H1 (cell line): ENCODE measurements at regions not wholly inside any gene's neighbourhood (a gene's known extent, or its start where the extent isn't known, plus 50 kb on each side); places are given as distances from the start of the nearest gene placed in this dataset.

Experiments used
- CTCF ChIA-PET: fragments of 300-600 bp; sonication (Branson Sonifier 250); formaldehyde crosslinking; loops from one replicate; lab custom pipeline; 2021; ENCODE audit not compliant: partially characterized antibody; lab: Charles Lee
- POLR2A ChIA-PET: fragments of 300-600 bp; sonication (Branson Sonifier 250); formaldehyde crosslinking; loops from one replicate; lab custom pipeline; 2021; ENCODE audit warnings: inconsistent platforms; ENCODE audit not compliant: partially characterized antibody; lab: Charles Lee
- DNase-seq, 2 experiments: peaks; one replicate each; pipeline versions ENCODE4 v3.0.0 to v3.0.0-alpha.2; 2010 to 2022; ENCODE audit warnings: low spot score in 2 of 2, low read depth in 1 of 2, mixed read lengths in 1 of 2
- FAIRE-seq: peaks from 2 replicates; lab custom pipeline; 2011; peaks lifted over from hg19 to GRCh38; lab: Jason Lieb, UNC
- H2AFZ ChIP-seq: 2 replicates; pipeline ENCODE4 v1.8.1; 2012; ENCODE audit warnings: low read length, inconsistent platforms
- H2AK5ac ChIP-seq: 2 replicates; pipeline ENCODE4 v1.6.1; 2013; ENCODE audit warnings: low read depth, low read length
- H2BK120ac ChIP-seq: replicated peaks from 2 replicates; pipeline ENCODE3; 2013; ENCODE audit warnings: low read depth, low read length, inconsistent platforms
- H2BK12ac ChIP-seq: 2 replicates; pipeline ENCODE4 v1.6.1; 2013; ENCODE audit warnings: low read depth, low read length
- H2BK15ac ChIP-seq: 2 replicates; pipeline ENCODE4 v1.6.1; 2013; ENCODE audit warnings: low read length
- H2BK20ac ChIP-seq: 2 replicates; pipeline ENCODE4 v1.6.1; 2013; ENCODE audit warnings: low read length
- H2BK5ac ChIP-seq: 2 replicates; pipeline ENCODE4 v1.6.1; 2013; ENCODE audit warnings: low read depth, low read length
- H3K14ac ChIP-seq: 2 replicates; pipeline ENCODE4 v1.6.1; 2013; ENCODE audit warnings: inconsistent platforms; ENCODE audit not compliant: insufficient read length
- H3K18ac ChIP-seq: 2 replicates; pipeline ENCODE4 v1.6.1; 2013; ENCODE audit warnings: low read length; ENCODE audit errors: extremely low read depth
- H3K23ac ChIP-seq: 2 replicates; pipeline ENCODE4 v1.6.1; 2013; ENCODE audit warnings: inconsistent platforms; ENCODE audit not compliant: insufficient read length
- H3K23me2 ChIP-seq: 2 replicates; pipeline ENCODE4 v1.6.1; 2013; ENCODE audit warnings: low read depth, low read length
- H3K27ac ChIP-seq: 2 replicates; pipeline ENCODE4 v1.6.1; 2011; ENCODE audit warnings: low read depth, low read length, inconsistent platforms
- H3K27me3 ChIP-seq, 4 experiments: replicated peaks in 1 of 4; 1 replicate in 1 of 4; 2 replicates in 3 of 4; pipeline versions ENCODE4 v1.6.1 to v1.8.1; 2011 to 2013; ENCODE audit warnings: low read length in 3 of 4, mild to moderate bottlenecking in 3 of 4, inconsistent platforms in 2 of 4, mixed read lengths in 2 of 4, moderate library complexity in 1 of 4; ENCODE audit not compliant: control insufficient read depth in 3 of 4, insufficient read depth in 3 of 4; ENCODE audit errors: extremely low read depth in 1 of 4
- H3K36me3 ChIP-seq, 4 experiments: 2 replicates each; pipeline versions ENCODE4 v1.6.1 to v1.8.1; 2011 to 2013; ENCODE audit warnings: mild to moderate bottlenecking in 4 of 4, low read length in 3 of 4, moderate library complexity in 2 of 4, control low read depth in 1 of 4, inconsistent platforms in 1 of 4; ENCODE audit not compliant: insufficient read depth in 4 of 4, control insufficient read depth in 2 of 4
- H3K4ac ChIP-seq: replicated peaks from 2 replicates; pipeline ENCODE3; 2013; ENCODE audit warnings: low read length, low read depth, mixed read lengths, inconsistent platforms; ENCODE audit not compliant: insufficient read length
- H3K4me1 ChIP-seq, 4 experiments: replicated peaks in 1 of 4; 1 replicate in 1 of 4; 2 replicates in 3 of 4; pipeline versions ENCODE4 v1.6.1 to v1.8.1; 2011 to 2013; ENCODE audit warnings: low read length in 3 of 4, inconsistent platforms in 2 of 4, mixed read lengths in 1 of 4; ENCODE audit not compliant: insufficient read depth in 4 of 4, control insufficient read depth in 3 of 4
- H3K4me2 ChIP-seq, 2 experiments: 2 replicates each; pipeline versions ENCODE4 v1.6.1 to v1.8.1; 2011 to 2013; ENCODE audit warnings: low read depth in 2 of 2, low read length in 2 of 2, control low read depth in 1 of 2, inconsistent platforms in 1 of 2, mild to moderate bottlenecking in 1 of 2; ENCODE audit not compliant: insufficient read depth in 1 of 2
- H3K4me3 ChIP-seq, 4 experiments: fragments of 200-600, 300-600 bp in 1 of 4; sonication (generic), shearing (Covaris generic), sonication (Bioruptor Twin) in 1 of 4; 2 replicates each; pipeline versions ENCODE4 v1.5.1 to v1.8.1; 2011 to 2016; ENCODE audit warnings: low read length in 4 of 4, low read depth in 3 of 4, control low read depth in 2 of 4, inconsistent platforms in 2 of 4, mild to moderate bottlenecking in 2 of 4, mixed read lengths in 1 of 4, moderate library complexity in 1 of 4; ENCODE audit not compliant: insufficient read depth in 2 of 4; ENCODE audit errors: extremely low read depth in 1 of 4
- H3K56ac ChIP-seq: replicated peaks from 2 replicates; pipeline ENCODE3; 2013; ENCODE audit warnings: low read depth, mild to moderate bottlenecking, mixed read lengths, low read length, inconsistent platforms; ENCODE audit not compliant: insufficient read length
- H3K79me1 ChIP-seq: 2 replicates; pipeline ENCODE4 v1.6.1; 2013; ENCODE audit warnings: low read depth, low read length, control low read depth
- H3K79me2 ChIP-seq, 2 experiments: 2 replicates each; pipeline versions ENCODE4 v1.6.1 to v1.8.1; 2012 to 2013; ENCODE audit warnings: low read length in 2 of 2, mild to moderate bottlenecking in 2 of 2, inconsistent platforms in 1 of 2; ENCODE audit not compliant: insufficient read depth in 2 of 2, control insufficient read depth in 1 of 2
- H3K9ac ChIP-seq, 4 experiments: replicated peaks in 1 of 4; 1 replicate in 1 of 4; 2 replicates in 3 of 4; pipeline versions ENCODE4 v1.6.1 to v1.8.1; 2011 to 2013; ENCODE audit warnings: low read depth in 3 of 4, low read length in 3 of 4, control low read depth in 2 of 4, mild to moderate bottlenecking in 2 of 4, moderate library complexity in 2 of 4, inconsistent platforms in 1 of 4; ENCODE audit errors: extremely low read depth in 1 of 4
- H3K9me3 ChIP-seq, 2 experiments: 2 replicates each; pipeline versions ENCODE4 v1.6.1 to v1.8.1; 2012 to 2013; ENCODE audit warnings: mild to moderate bottlenecking in 2 of 2, moderate library complexity in 2 of 2, control low read depth in 1 of 2, inconsistent platforms in 1 of 2, low read depth in 1 of 2, low read length in 1 of 2, mixed read lengths in 1 of 2; ENCODE audit not compliant: insufficient read depth in 2 of 2
- H4K20me1 ChIP-seq, 2 experiments: replicated peaks in 1 of 2; 2 replicates each; pipeline versions ENCODE3 to v1.8.1; 2011 to 2013; ENCODE audit warnings: inconsistent platforms in 2 of 2, low read length in 2 of 2, mild to moderate bottlenecking in 1 of 2; ENCODE audit not compliant: insufficient read depth in 2 of 2, control insufficient read depth in 1 of 2
- H4K5ac ChIP-seq: 2 replicates; pipeline ENCODE4 v1.6.1; 2013; ENCODE audit warnings: low read length, low read depth, mixed read lengths, inconsistent platforms; ENCODE audit not compliant: insufficient read length
- H4K8ac ChIP-seq: 2 replicates; pipeline ENCODE4 v1.8.0; 2013; ENCODE audit warnings: mild to moderate bottlenecking, moderate library complexity, low read length, inconsistent platforms; ENCODE audit not compliant: insufficient read depth; ENCODE audit errors: extremely low read depth
- H4K91ac ChIP-seq: replicated peaks from 2 replicates; pipeline ENCODE3; 2013; ENCODE audit warnings: low read length, mixed read lengths, inconsistent platforms; ENCODE audit not compliant: insufficient read length
- BRCA1 ChIP-seq: IDR thresholded peaks from 2 replicates; pipeline ENCODE4 v1.6.1; 2012; ENCODE audit warnings: low read depth, low read length, improper control_type of control experiment
- KDM1A ChIP-seq: fragments of 200-600, 300-600 bp; sonication (generic); IDR thresholded peaks from 2 replicates; pipeline ENCODE4 v1.7.1; 2016; ENCODE audit warnings: mild to moderate bottlenecking, low read length, borderline replicate concordance
- MAFK ChIP-seq: IDR thresholded peaks from 2 replicates; pipeline ENCODE4 v1.6.1; 2012; ENCODE audit warnings: low read depth, mild to moderate bottlenecking, improper control_type of control experiment, low read length
- NRF1 ChIP-seq: IDR thresholded peaks from 2 replicates; pipeline ENCODE4 v1.6.1; 2011; ENCODE audit warnings: mild to moderate bottlenecking, low read depth, low read length, improper control_type of control experiment
- RBBP5 ChIP-seq: IDR thresholded peaks from 2 replicates; pipeline ENCODE4 v1.7.1; 2012; ENCODE audit warnings: low read depth, mild to moderate bottlenecking, inconsistent platforms, low read length, moderate library complexity, borderline replicate concordance
- RNF2 ChIP-seq: fragments of 200-900, 300-1000 bp; sonication (generic); IDR thresholded peaks from 2 replicates; pipeline ENCODE4 v1.7.1; 2016; ENCODE audit warnings: borderline replicate concordance, low read depth, mild to moderate bottlenecking, antibody characterized with exemption, low read length; ENCODE audit not compliant: poor library complexity, severe bottlenecking; ENCODE audit errors: missing control alignments
- SIRT6 ChIP-seq: IDR thresholded peaks from one replicate; pipeline ENCODE4 v1.7.1; 2012; ENCODE audit warnings: low read length, inconsistent platforms
- SRF ChIP-seq: IDR thresholded peaks from 2 replicates; pipeline ENCODE4 v1.6.1; 2011; ENCODE audit warnings: mild to moderate bottlenecking, low read depth, low read length, moderate library complexity
- TAF1 ChIP-seq: IDR thresholded peaks from 2 replicates; pipeline ENCODE4 v1.6.1; 2011; ENCODE audit warnings: mild to moderate bottlenecking, low read depth, low read length
- TEAD4 ChIP-seq: IDR thresholded peaks from 2 replicates; pipeline ENCODE4 v1.6.1; 2012; ENCODE audit warnings: low read depth, low read length, inconsistent platforms, mixed read lengths
- WGBS, 2 experiments: shearing (Covaris generic) in 1 of 2; methylation state at CpG; one replicate each; pipeline versions ENCODE4 v1.1.6 to v1.1.7; 2013 to 2015; ENCODE audit warnings: low lambda C conversion rate in 2 of 2, mixed read lengths in 2 of 2, inconsistent platforms in 1 of 2, low coverage in 1 of 2, missing lambda C conversion rate in 1 of 2; ENCODE audit not compliant: insufficient replicate concordance in 2 of 2, insufficient coverage in 1 of 2, insufficient read length in 1 of 2; ENCODE audit errors: extremely low coverage in 1 of 2, missing lambda C conversion rate in 1 of 2; 5-methylcytosine and 5-hydroxymethylcytosine counted together
- TF ChIP-seq, protein P1 (sequence below), 3 experiments: IDR thresholded peaks; 1 replicate in 2 of 3; 2 replicates in 1 of 3; pipeline versions ENCODE4 v1.5.1 to v1.6.1; 2011; ENCODE audit warnings: low read length in 3 of 3, mild to moderate bottlenecking in 3 of 3, inconsistent platforms in 2 of 3, low read depth in 1 of 3, moderate library complexity in 1 of 3; ENCODE audit not compliant: insufficient read depth in 1 of 3; ENCODE audit errors: control extremely low read depth in 1 of 3

- no peak overlapping the region for H2BK12ac ChIP-seq
- H2AFZ ChIP-seq, result no peak overlapping the region
- no peaks in the 10 kb centered on the region for H3K4me1 ChIP-seq
- ChIA-PET POLR2A (no interaction called here), CTCF (no interaction called here)
- no peak overlapping the region for H3K18ac ChIP-seq
- no peak overlapping the region for H2BK5ac ChIP-seq
- no peak overlapping the region for H3K14ac ChIP-seq
- no peak overlapping the region for H2BK15ac ChIP-seq
- no peak overlapping the region for H3K4me3 ChIP-seq
- H4K91ac ChIP-seq, result no peak overlapping the region
- no peak overlapping the region for H2BK120ac ChIP-seq
- H3K79me1 ChIP-seq, result no peaks in the 10 kb centered on the region
- no peak overlapping the region for H3K4me2 ChIP-seq
- H3K36me3 ChIP-seq, result no peaks in the 10 kb centered on the region
- H3K9me3 ChIP-seq, result no peaks in the 10 kb centered on the region
- no peaks in the 10 kb centered on the region for H3K23me2 ChIP-seq
- no peak overlapping the region for H3K27ac ChIP-seq
- H4K5ac ChIP-seq, result no peak overlapping the region
- no peak overlapping the region for H3K4ac ChIP-seq
- no peaks in the 10 kb centered on the region for H3K79me2 ChIP-seq
- H3K56ac ChIP-seq, result no peak overlapping the region
- H4K20me1 ChIP-seq, result no peaks in the 10 kb centered on the region
- H3K23ac ChIP-seq, result no peak overlapping the region
- no peaks in the 10 kb centered on the region for H3K27me3 ChIP-seq
- H2AK5ac ChIP-seq, result no peak overlapping the region
- no peak overlapping the region for H3K9ac ChIP-seq
- DNase-seq (no peak), FAIRE-seq (no peak)
- WGBS, 2 experiments, result 94% methylated on average over 2 of the region's 2 CpGs; no CpG with 5 or more reads in 1 of the 2 experiments
- H4K8ac ChIP-seq, result no peak overlapping the region
- H2BK20ac ChIP-seq, result no peak overlapping the region
- TF ChIP-seq NRF1 (no peak), TAF1 (no peak), SRF (no peak), KDM1A (no peak), RBBP5 (no peak), MAFK (no peak), TEAD4 (no peak), RNF2 (no peak), BRCA1 (no peak), SIRT6 (no peak)
- TF ChIP-seq, protein P1, sequence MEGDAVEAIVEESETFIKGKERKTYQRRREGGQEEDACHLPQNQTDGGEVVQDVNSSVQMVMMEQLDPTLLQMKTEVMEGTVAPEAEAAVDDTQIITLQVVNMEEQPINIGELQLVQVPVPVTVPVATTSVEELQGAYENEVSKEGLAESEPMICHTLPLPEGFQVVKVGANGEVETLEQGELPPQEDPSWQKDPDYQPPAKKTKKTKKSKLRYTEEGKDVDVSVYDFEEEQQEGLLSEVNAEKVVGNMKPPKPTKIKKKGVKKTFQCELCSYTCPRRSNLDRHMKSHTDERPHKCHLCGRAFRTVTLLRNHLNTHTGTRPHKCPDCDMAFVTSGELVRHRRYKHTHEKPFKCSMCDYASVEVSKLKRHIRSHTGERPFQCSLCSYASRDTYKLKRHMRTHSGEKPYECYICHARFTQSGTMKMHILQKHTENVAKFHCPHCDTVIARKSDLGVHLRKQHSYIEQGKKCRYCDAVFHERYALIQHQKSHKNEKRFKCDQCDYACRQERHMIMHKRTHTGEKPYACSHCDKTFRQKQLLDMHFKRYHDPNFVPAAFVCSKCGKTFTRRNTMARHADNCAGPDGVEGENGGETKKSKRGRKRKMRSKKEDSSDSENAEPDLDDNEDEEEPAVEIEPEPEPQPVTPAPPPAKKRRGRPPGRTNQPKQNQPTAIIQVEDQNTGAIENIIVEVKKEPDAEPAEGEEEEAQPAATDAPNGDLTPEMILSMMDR (IDR thresholded peaks at IDR 0.05; ENCODE audit: control extremely low read depth in 1 of 3, insufficient read depth in 1 of 3, low read depth in 1 of 3, low read length in 3 of 3), result no peak
Measured at GRCh38 chr3:144187531-144188210, 216.0 kb downstream of the DIPK2A start.
